Stromal cell of bone marrow (primary cell): ENCODE measurements at regions not wholly inside any gene's neighbourhood (a gene's known extent, or its start where the extent isn't known, plus 50 kb on each side); places are given as distances from the start of the nearest gene placed in this dataset.
"Not testable (repeated sequence)": the region's sequence is repeated elsewhere in the genome, so short reads cannot be mapped to it uniquely, and the experiment has no call there.

Source experiments
- DNase-seq: peaks from one replicate; pipeline ENCODE4 v3.0.0-alpha.2; 2012; ENCODE audit warnings: low read depth

GRCh38 chr7:149633976-149634945, 136.7 kb upstream of the ZNF746 start:
- DNase-seq, result no peak

- not testable (repeated sequence) for DNase-seq
These were observed 130.9 kb upstream of the ZNF746 start for GRCh38 chr7:149628361-149629149.

- DNase-seq, result no peak
These were observed 130.3 kb upstream of the ZNF746 start for GRCh38 chr7:149627911-149628310.

- DNase-seq, result no peak
These were observed 129.4 kb upstream of the ZNF746 start for GRCh38 chr7:149626972-149627371.

- DNase-seq, result no peak
These were observed 128.4 kb upstream of the ZNF746 start for GRCh38 chr7:149625947-149626392.

- no peak for DNase-seq
These were observed 127.8 kb upstream of the ZNF746 start for GRCh38 chr7:149625340-149625946.

- peak; percentile 90 for DNase-seq
These were observed 127.1 kb upstream of the ZNF746 start for GRCh38 chr7:149624419-149625339.

- no peak for DNase-seq
These were observed 126.4 kb upstream of the ZNF746 start for GRCh38 chr7:149624006-149624405.

- peak; percentile 37 for DNase-seq
These were observed 125.8 kb upstream of the ZNF746 start for GRCh38 chr7:149623262-149623997.

GRCh38 chr7:149622444-149623210, 125.0 kb upstream of the ZNF746 start:
- no peak for DNase-seq

GRCh38 chr7:149621776-149622175, 124.2 kb upstream of the ZNF746 start:
- DNase-seq, result no peak

GRCh38 chr7:149620961-149621360, 123.4 kb upstream of the ZNF746 start:
- DNase-seq, result no peak

- no peak for DNase-seq
These were observed 119.3 kb upstream of the ZNF746 start for GRCh38 chr7:149616898-149617297.

- DNase-seq, result no peak
These were observed 118.2 kb upstream of the ZNF746 start for GRCh38 chr7:149615690-149616270.

GRCh38 chr7:149610441-149611011, 112.9 kb upstream of the ZNF746 start:
- no peak for DNase-seq

GRCh38 chr7:149608168-149608567, 110.6 kb upstream of the ZNF746 start:
- DNase-seq, result no peak

- no peak for DNase-seq
These were observed 110.1 kb upstream of the ZNF746 start for GRCh38 chr7:149607683-149608082.

GRCh38 chr7:149606826-149607225, 109.2 kb upstream of the ZNF746 start:
- DNase-seq, result no peak

GRCh38 chr7:149605696-149606095, 108.1 kb upstream of the ZNF746 start:
- DNase-seq, result no peak
